GM18951 (cell line): ENCODE measurements at regions not wholly inside any gene's neighbourhood (a gene's known extent, or its start where the extent isn't known, plus 50 kb on each side); places are given as distances from the start of the nearest gene placed in this dataset.

Experiments
- POLR2A ChIP-seq: IDR thresholded peaks from 4 replicates; pipeline ENCODE4 v1.6.1; 2011; ENCODE audit warnings: mild to moderate bottlenecking; ENCODE audit not compliant: insufficient read length, insufficient read depth; ENCODE audit errors: extremely low read depth
- in situ Hi-C: fragments of 300-500 bp; cut with MboI; formaldehyde crosslinking; loops from one replicate; pipeline ENCODE4 v1.12.0; 2022; ENCODE audit warnings: low sequenced_read_pairs, mixed read lengths, inconsistent platforms; ENCODE audit not compliant: unreplicated experiment

GRCh38 chr2:217638031-217638430 is 364.8 kb downstream of the TNS1 start:
- in situ Hi-C loops: no loop called here
- TF ChIP-seq POLR2A: no peak

GRCh38 chr2:217636991-217637561 is 365.7 kb downstream of the TNS1 start:
- TF ChIP-seq POLR2A: no peak
- in situ Hi-C loops: no loop called here

DNA sequence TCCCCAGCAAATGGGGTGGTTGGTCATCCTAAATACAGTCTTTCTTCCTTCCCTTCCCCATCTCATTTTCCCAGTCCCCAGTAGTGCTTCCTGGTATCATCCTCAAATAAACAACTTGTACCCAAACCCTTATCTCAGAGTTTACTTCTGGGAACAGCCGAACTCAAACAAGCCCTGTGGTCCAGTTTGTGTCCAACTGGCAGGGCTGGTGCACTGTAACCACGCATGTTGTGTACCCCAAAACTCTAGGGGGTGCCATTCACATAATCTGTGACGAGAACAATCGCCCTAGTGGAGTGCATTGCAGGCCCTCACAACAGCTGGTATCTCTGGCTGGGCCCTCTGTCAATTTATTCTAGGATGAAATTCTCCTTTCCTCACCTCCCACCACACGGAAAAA is 366.2 kb downstream of the TNS1 start:
- no peak for TF ChIP-seq POLR2A
- in situ Hi-C loops: no loop called here

GRCh38 chr2:217634871-217635270 is 367.9 kb downstream of the TNS1 start:
- in situ Hi-C loops: no loop called here
- TF ChIP-seq POLR2A: no peak

DNA sequence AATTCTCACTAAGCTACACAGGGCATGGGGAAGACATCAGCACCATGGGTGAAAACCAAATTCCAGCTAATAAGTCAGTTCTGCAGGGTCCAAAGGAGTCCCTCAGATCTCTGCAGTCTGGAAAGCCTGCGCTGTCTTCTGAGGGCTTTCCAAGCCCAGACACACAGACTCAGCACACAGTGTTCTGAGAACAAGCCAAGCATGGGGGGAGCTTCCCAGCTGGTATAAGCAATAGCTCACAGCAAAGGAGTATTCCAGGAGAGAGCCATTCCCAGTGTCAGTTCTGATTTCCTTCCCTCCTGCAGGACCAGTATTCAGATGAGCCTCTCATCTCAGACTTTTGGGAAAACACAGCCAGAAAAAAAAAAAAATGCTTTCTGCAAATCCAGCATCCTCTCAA is 370.8 kb downstream of the TNS1 start:
- in situ Hi-C loops: no loop called here
- no peak for TF ChIP-seq POLR2A

DNA sequence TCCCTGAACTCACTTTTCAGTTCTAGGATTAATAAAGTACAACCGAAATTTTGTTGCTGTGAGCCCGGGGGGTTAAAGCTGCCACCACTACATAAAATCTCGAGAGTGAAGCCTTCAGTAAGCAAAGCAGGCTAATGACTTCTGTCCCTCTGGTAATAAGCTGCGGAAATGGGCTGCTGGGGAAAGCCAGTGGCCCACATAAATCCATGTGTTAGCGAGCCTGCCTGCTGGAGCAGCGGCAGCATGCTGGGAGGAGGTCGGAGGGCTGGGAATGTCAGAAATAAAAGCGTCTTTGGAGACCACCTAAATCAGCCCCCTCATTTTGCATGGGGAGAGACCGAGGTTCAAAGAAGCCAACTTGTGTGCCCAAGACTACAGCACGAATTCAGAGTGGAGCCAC is 371.7 kb downstream of the TNS1 start:
- in situ Hi-C loops: no loop called here
- TF ChIP-seq POLR2A: no peak

GRCh38 chr2:217629347-217629746 is 373.4 kb downstream of the TNS1 start:
- in situ Hi-C loops: no loop called here

DNA sequence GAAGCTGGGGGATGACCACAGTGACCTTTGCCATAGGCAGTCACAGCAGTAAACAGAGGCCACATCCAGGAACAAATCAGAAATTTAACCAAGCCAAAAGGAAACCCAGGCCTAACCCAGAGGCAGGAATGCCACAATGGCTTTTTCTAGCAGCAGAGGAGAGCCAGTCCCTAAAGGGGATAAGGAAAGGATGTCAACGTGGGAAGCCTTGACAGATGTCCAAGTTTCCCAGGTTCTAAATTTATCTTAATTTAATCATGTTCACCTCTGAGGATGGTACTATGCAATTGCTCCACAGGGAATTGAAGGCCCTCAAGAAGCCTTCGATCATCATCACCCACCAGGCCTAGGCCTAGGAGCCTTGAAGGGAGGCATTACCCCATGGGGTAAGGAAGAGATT is 374.7 kb downstream of the TNS1 start:
- TF ChIP-seq POLR2A: no peak
- in situ Hi-C loops: no loop called here

More at GRCh38 chr2:217629347-217629746, 373.4 kb downstream of the TNS1 start:
- TF ChIP-seq POLR2A: no peak

- in situ Hi-C loops: no loop called here
- no peak for TF ChIP-seq POLR2A
Measured at GRCh38 chr2:217626926-217627325, 375.9 kb downstream of the TNS1 start.

DNA sequence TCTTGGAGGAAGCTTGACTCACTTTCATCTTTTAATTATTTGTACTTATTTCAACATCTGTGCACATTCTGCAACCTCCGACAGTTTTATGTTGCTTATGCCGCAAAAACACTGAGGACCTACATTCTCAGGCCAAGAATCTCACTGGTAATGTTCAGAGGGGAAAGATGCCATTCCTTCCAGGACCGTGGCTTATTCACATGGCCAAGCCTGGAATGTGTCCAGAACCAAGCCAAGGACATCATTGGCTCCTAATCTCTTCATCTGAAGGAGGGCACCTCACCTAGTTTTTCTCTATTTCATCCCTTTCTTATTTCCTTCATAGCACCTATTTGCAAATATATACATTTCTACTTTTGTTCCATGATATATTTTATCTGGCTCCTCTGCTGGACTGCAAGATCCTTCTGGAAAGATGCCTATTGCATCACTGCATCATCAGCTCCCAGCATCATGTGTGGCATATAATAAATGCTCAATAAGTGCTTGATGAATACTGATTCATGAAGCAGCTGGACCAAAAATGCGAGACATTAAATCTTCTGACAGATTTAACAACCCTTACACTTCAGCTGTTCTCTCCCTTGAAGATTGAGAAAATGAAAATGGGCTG is 377.1 kb downstream of the TNS1 start:
- no peak for TF ChIP-seq POLR2A
- in situ Hi-C loops: no loop called here

- in situ Hi-C loops: no loop called here
- no peak for TF ChIP-seq POLR2A
Measured at GRCh38 chr2:217623281-217623912, 379.4 kb downstream of the TNS1 start.

GRCh38 chr2:217622205-217623060 is 380.4 kb downstream of the TNS1 start:
- no peak for TF ChIP-seq POLR2A
- in situ Hi-C loops: no loop called here

DNA sequence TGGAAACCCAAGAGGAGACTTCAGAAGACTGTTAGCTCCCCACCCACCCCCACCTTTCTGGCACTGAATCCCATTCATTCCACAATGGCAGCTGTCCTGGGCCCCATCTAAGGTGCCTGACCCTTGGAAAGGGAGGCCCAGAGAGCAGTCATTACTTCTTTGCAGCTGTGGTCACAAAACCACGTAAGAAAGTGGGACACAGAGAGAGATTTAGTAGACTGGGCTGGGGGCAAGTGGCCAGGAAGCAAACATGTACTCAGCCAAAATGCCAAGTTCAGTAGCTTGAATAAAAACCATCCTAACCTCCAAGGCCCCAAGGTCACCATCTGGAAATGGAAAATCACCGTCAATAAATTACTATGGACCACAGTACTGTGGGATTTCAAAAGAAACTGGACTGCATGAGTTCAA is 381.4 kb downstream of the TNS1 start:
- in situ Hi-C loops: no loop called here

GRCh38 chr2:217618744-217619143 is 384.1 kb downstream of the TNS1 start:
- in situ Hi-C loops: no loop called here

More for the DNA sequence above, 381.4 kb downstream of the TNS1 start:
- no peak for TF ChIP-seq POLR2A

DNA sequence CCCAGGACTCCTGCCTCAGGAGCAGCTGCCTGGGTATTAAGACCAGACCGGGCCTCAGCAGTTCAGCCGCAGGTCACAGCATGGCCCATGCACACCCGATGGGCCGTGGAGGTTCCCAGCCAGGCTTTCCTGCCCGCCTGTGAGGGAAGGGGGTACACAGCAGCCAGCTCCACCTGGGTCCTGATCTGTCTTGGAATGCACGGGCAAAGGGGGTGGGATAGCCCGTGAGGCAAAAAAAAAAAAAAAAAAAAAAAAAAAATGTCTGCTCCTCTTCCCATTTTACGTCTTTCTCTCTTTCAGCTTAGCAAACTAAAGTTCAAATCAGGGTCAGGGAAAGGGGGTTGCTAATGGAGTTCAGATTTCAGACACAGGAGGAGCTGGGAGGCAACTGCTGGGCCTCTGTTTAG is 385.2 kb downstream of the TNS1 start:
- in situ Hi-C loops: no loop called here
- no peak for TF ChIP-seq POLR2A

More at GRCh38 chr2:217618744-217619143, 384.1 kb downstream of the TNS1 start:
- no peak for TF ChIP-seq POLR2A
